ENCODE measurements at regions not wholly inside any gene's neighbourhood (a gene's known extent, or its start where the extent isn't known, plus 50 kb on each side); places are given as distances from the start of the nearest gene placed in this dataset.

DNA sequence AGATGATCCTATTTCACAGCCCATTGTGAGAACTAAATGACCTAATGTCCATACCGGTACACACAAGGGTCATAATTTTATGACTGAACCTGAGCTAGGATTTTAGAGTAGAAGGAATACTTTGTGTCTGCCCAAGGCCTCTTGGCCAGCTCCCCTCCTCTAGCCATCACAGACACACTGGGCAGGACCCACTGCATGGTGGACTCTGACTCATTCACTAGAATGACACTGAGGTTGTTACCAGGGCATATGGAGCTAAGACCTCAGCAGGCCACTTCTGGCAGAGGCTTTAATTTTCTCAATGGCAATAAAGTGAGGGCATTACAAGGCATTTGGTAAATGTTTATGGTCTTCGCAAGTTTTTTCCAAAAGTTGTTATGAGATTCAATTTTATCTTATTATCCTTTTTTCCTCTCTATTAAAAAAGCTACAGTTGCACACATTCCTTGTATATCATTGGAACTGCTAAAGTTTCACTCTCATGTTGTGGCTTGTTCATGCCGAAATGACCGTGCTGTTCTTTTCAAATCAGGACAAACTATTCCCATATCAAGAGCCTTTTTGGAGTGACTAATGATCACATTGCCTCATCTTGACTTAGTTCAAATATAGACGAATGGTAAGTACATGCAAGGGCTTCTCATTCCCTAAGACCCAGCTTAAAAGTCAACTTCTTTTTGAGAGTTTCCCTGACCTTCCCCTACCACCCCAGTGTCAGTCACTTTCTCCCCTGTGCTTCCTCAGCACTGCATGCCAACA lies 595.7 kb downstream of the ACTL7B start:
- no peak overlapping the region for H3K56ac ChIP-seq (ENCODE audit: insufficient read length, low read depth, low read length)
- no peaks in the 10 kb centered on the region for H3K79me2 ChIP-seq (ENCODE audit: insufficient read depth, low read length)
- H4K20me1 ChIP-seq (ENCODE audit: control insufficient read depth, insufficient read depth, insufficient read length), result no peaks in the 10 kb centered on the region
- H3K18ac ChIP-seq (ENCODE audit: insufficient read length, low read depth, low read length), result no peak overlapping the region
- H4K8ac ChIP-seq (replicated peaks; ENCODE audit: insufficient read length, low read depth, low read length), result no peak overlapping the region
- no peaks in the 10 kb centered on the region for H3K23me2 ChIP-seq (ENCODE audit: insufficient read length, low read depth, low read length, poor library complexity, severe bottlenecking)
- H3K4me3 Mint-ChIP-seq, result no peak overlapping the region
- WGBS (ENCODE audit: extremely low coverage, insufficient read length, low lambda C conversion rate), result no CpG with 5 or more reads among the region's 5 CpGs
- H3K27ac Mint-ChIP-seq, result no peak overlapping the region
- H3K36me3 Mint-ChIP-seq (ENCODE audit: insufficient read depth in 1 of 3, low read depth in 3 of 3), result no peaks in the 10 kb centered on the region
- no peaks in the 10 kb centered on the region for H3K9me3 ChIP-seq (ENCODE audit: control insufficient read depth, low read depth, low read length)
- no peaks in the 10 kb centered on the region for H3K4me1 Mint-ChIP-seq
- H2BK20ac ChIP-seq (ENCODE audit: low read depth, low read length, poor library complexity, severe bottlenecking), result no peak overlapping the region
- no peak overlapping the region for H2AK5ac ChIP-seq (ENCODE audit: insufficient read length, low read length)
- H3K9ac ChIP-seq (ENCODE audit: extremely low read depth, insufficient read length, low read length), result no peak overlapping the region
- TF ChIP-seq, protein P1, sequence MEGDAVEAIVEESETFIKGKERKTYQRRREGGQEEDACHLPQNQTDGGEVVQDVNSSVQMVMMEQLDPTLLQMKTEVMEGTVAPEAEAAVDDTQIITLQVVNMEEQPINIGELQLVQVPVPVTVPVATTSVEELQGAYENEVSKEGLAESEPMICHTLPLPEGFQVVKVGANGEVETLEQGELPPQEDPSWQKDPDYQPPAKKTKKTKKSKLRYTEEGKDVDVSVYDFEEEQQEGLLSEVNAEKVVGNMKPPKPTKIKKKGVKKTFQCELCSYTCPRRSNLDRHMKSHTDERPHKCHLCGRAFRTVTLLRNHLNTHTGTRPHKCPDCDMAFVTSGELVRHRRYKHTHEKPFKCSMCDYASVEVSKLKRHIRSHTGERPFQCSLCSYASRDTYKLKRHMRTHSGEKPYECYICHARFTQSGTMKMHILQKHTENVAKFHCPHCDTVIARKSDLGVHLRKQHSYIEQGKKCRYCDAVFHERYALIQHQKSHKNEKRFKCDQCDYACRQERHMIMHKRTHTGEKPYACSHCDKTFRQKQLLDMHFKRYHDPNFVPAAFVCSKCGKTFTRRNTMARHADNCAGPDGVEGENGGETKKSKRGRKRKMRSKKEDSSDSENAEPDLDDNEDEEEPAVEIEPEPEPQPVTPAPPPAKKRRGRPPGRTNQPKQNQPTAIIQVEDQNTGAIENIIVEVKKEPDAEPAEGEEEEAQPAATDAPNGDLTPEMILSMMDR (conservative IDR thresholded peaks at IDR 0.05), result no peak
- no peak overlapping the region for H3K4me2 ChIP-seq (ENCODE audit: insufficient read depth, insufficient read length, low read length)
- no peak overlapping the region for H2BK15ac ChIP-seq (ENCODE audit: low read depth, low read length)
- no peaks in the 10 kb centered on the region for H3K27me3 ChIP-seq (ENCODE audit: insufficient read depth, low read length)
- no peak overlapping the region for H3K4ac ChIP-seq (ENCODE audit: low read depth, low read length)
- H2AFZ ChIP-seq (ENCODE audit: low read length), result no peak overlapping the region
- no peak overlapping the region for H4K91ac ChIP-seq (ENCODE audit: insufficient read length, low read depth, low read length)
- no peak for DNase-seq
- H2BK5ac ChIP-seq (ENCODE audit: insufficient read length, low read length), result no peak overlapping the region
- no peak overlapping the region for H2BK120ac ChIP-seq (ENCODE audit: low read depth, low read length, poor library complexity, severe bottlenecking)
- no peaks in the 10 kb centered on the region for H3K27me3 Mint-ChIP-seq (ENCODE audit: low read depth)
- no peak overlapping the region for H3K23ac ChIP-seq (ENCODE audit: insufficient read length, low read depth, low read length)
- H3K27ac ChIP-seq (ENCODE audit: insufficient read length, low read depth, low read length), result no peak overlapping the region
- no peak overlapping the region for H3K14ac ChIP-seq (ENCODE audit: insufficient read depth, low read length)
- no peaks in the 10 kb centered on the region for H3K4me1 ChIP-seq (ENCODE audit: insufficient read depth, low read length)
- H3K9me3 Mint-ChIP-seq, result peaks cover 0 to 3% of the 10 kb centered on the region in 2 experiments; a peak in 1 of 5 replicates
- H3K79me1 ChIP-seq (ENCODE audit: insufficient read depth, low read depth, low read length, poor library complexity, severe bottlenecking), result no peaks in the 10 kb centered on the region
- no peak overlapping the region for H2BK12ac ChIP-seq (ENCODE audit: insufficient read length, low read depth, low read length)
- no peak overlapping the region for H4K5ac ChIP-seq (ENCODE audit: insufficient read length, low read depth, low read length)
- H3T11ph ChIP-seq (ENCODE audit: low read length), result no peak overlapping the region
